ENCODE measurements at regions not wholly inside any gene's neighbourhood (a gene's known extent, or its start where the extent isn't known, plus 50 kb on each side); places are given as distances from the start of the nearest gene placed in this dataset.

- intact Hi-C loops (cut with DNase I), result no loop called here
- Histone ChIP-seq H3K27ac (no peak overlapping the region), H3K27me3 (no peaks in the 10 kb centered on the region), H3K4me1 (peaks cover 0 to 10% (median 3%) of the 10 kb centered on the region in 4 donors), H3K36me3 (no peaks in the 10 kb centered on the region), H3K9me3 (no peaks in the 10 kb centered on the region), H3K4me3 (no peak overlapping the region)
- DNase-seq, result no peak
- 49 to 77% methylated on average over 5 of the region's 5 CpGs for WGBS, 2 donors
- no peak for TF ChIP-seq EP300 (IDR thresholded peaks at IDR 0.05)
- TF ChIP-seq POLR2AphosphoS5 (IDR thresholded peaks at IDR 0.05), result no peak
- no peak for TF ChIP-seq POLR2A (IDR thresholded peaks at IDR 0.05)
- TF ChIP-seq, protein P1, sequence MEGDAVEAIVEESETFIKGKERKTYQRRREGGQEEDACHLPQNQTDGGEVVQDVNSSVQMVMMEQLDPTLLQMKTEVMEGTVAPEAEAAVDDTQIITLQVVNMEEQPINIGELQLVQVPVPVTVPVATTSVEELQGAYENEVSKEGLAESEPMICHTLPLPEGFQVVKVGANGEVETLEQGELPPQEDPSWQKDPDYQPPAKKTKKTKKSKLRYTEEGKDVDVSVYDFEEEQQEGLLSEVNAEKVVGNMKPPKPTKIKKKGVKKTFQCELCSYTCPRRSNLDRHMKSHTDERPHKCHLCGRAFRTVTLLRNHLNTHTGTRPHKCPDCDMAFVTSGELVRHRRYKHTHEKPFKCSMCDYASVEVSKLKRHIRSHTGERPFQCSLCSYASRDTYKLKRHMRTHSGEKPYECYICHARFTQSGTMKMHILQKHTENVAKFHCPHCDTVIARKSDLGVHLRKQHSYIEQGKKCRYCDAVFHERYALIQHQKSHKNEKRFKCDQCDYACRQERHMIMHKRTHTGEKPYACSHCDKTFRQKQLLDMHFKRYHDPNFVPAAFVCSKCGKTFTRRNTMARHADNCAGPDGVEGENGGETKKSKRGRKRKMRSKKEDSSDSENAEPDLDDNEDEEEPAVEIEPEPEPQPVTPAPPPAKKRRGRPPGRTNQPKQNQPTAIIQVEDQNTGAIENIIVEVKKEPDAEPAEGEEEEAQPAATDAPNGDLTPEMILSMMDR (IDR thresholded peaks at IDR 0.05), result no peak
These were observed 52.7 kb upstream of the PELI1 start for GRCh38 chr2:64196963-64197362.

- Histone ChIP-seq H3K36me3 (no peaks in the 10 kb centered on the region), H3K4me1 (peaks cover 0 to 41% (median 36%) of the 10 kb centered on the region in 4 donors), H3K4me3 (no peak overlapping the region), H3K27ac (peak overlapping the region; percentile 33 to 91 (median 86)), H3K27me3 (no peaks in the 10 kb centered on the region), H3K9me3 (no peaks in the 10 kb centered on the region)
- no peak for DNase-seq
- TF ChIP-seq, protein P1 (IDR thresholded peaks at IDR 0.05), result no peak
- TF ChIP-seq EP300 (IDR thresholded peaks at IDR 0.05) (no peak), POLR2A (IDR thresholded peaks at IDR 0.05) (no peak), POLR2AphosphoS5 (IDR thresholded peaks at IDR 0.05) (no peak)
- 95 to 97% methylated on average over 1 of the region's 1 CpG for WGBS, 2 donors
- intact Hi-C loops (cut with DNase I), result no loop called here
These were observed 56.9 kb upstream of the PELI1 start for GRCh38 chr2:64201151-64201550.

DNA sequence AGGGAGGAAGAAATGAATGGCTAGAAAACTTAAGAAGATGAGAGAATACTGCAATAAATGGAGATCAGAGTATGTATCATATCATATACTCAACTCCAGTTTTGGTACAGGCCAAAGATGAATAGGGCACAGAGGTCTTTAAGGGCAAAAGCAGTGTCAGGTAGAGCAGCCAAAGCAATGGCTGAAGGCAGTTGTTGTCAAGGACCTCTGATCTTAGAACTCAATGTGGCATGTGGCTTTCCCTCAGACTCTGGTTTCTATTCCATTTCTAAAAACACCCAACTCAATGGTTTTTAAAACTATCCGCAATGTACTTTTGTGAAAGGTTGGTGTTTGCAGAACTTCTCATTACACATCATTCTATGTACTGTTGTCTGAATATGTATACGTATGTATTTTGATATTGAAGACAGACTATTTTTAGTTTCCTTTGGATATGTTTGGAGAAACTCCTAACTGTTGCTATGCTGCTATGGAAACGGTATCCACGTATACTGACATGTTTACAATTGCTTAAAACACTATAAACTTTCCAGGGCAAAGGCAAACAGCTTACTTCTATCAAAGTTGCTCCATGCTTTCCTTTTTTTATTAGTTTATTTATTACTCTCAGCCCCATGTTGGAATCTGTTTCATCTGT is 58.1 kb upstream of the PELI1 start:
- no peak for DNase-seq
- H3K4me1 ChIP-seq, result peaks cover 0 to 41% (median 36%) of the 10 kb centered on the region in 4 donors
- no peaks in the 10 kb centered on the region for H3K36me3 ChIP-seq
- H3K4me3 ChIP-seq, result no peak overlapping the region
- no peaks in the 10 kb centered on the region for H3K27me3 ChIP-seq
- TF ChIP-seq EP300 (IDR thresholded peaks at IDR 0.05), result peak in 3 of 4 donors; percentile 74 to 95 (median 80)
- TF ChIP-seq, protein P1 (IDR thresholded peaks at IDR 0.05), result no peak
- peak; percentile 22 to 83 (median 74) for TF ChIP-seq POLR2AphosphoS5 (IDR thresholded peaks at IDR 0.05)
- 17 to 45% methylated on average over 4 of the region's 4 CpGs for WGBS, 2 donors
- H3K9me3 ChIP-seq, result no peaks in the 10 kb centered on the region
- intact Hi-C loops (cut with DNase I), result loop anchor here (1.0 kb wide), 1 partner anchor 58 kb away; the partner anchor contains the start of gene PELI1
- H3K27ac ChIP-seq, result peak overlapping the region; percentile 84 to 91 (median 87)

GRCh38 chr2:64203131-64203857 is 59.1 kb upstream of the PELI1 start:
- TF ChIP-seq EP300 (IDR thresholded peaks at IDR 0.05) (no peak), POLR2AphosphoS5 (IDR thresholded peaks at IDR 0.05) (no peak), POLR2A (IDR thresholded peaks at IDR 0.05) (no peak)
- TF ChIP-seq, protein P1 (IDR thresholded peaks at IDR 0.05), result no peak

More at GRCh38 chr2:64203131-64203857, 59.1 kb upstream of the PELI1 start:
- Histone ChIP-seq H3K27me3 (no peaks in the 10 kb centered on the region), H3K4me3 (peak overlapping the region in 1 of 4 donors; percentile 24), H3K36me3 (no peaks in the 10 kb centered on the region), H3K27ac (peak overlapping the region; percentile 84 to 91 (median 87)), H3K9me3 (no peaks in the 10 kb centered on the region), H3K4me1 (peaks cover 0 to 41% (median 36%) of the 10 kb centered on the region in 4 donors)
- DNase-seq, result no peak
- WGBS, 2 donors, result 49 to 56% methylated on average over 4 of the region's 4 CpGs
- intact Hi-C loops (cut with DNase I), result no loop called here
